ENCODE measurements at regions not wholly inside any gene's neighbourhood (a gene's known extent, or its start where the extent isn't known, plus 50 kb on each side); places are given as distances from the start of the nearest gene placed in this dataset.

- DNase-seq (ENCODE audit: low read depth in 2 of 2) = no peak
Observed at GRCh38 chr11:129590753-129591475, 215.3 kb downstream of the BARX2 start.

DNA sequence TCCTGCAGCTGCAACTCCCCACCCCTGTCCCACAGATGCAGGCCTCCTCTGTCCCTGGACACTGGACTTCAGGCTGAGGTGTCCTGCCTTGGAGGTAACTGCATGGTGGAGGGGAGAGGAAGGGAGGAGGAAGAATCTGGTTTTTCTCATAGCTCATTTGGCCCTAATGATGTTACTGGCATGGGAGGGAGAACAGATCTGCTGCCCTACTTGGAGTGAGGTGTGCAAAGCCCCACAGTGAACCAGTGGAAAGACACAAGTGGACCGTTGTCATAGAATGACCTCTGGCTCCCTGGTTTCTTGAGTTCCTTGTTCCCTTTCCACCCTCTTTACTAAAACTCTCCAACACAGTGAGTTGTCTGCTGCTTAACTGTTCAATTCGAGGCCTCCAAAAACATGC is 215.9 kb downstream of the BARX2 start:
- DNase-seq (ENCODE audit: low read depth in 2 of 2) = no peak

DNA sequence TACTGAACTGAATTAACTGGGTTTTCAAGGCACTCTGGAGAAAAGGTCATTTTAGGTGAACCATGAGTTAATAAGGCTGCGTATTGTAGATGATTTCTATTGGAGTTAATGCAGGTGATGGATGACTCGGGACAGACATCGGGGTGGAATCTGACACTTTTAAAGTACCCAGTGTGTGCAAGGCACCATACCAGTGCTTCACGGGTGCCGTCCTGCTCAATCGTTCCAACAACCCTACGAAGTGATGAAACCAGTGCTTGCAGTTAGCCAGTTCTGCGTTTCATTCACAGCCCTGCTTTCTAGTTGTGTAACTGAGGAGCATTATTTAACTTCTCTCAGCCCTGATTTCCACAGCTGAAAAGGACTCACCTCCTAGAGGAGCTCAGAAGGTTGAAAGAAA is 216.5 kb downstream of the BARX2 start:
- DNase-seq (ENCODE audit: low read depth in 2 of 2) = no peak

GRCh38 chr11:129593098-129593497 is 217.4 kb downstream of the BARX2 start:
- no peak for DNase-seq (ENCODE audit: low read depth in 2 of 2)

GRCh38 chr11:129595038-129595962 is 219.7 kb downstream of the BARX2 start:
- DNase-seq (ENCODE audit: low read depth in 2 of 2) = no peak

- DNase-seq (ENCODE audit: low read depth in 2 of 2) = no peak
Observed at GRCh38 chr11:129596351-129596750, 219.3 kb upstream of the TMEM45B start.

- DNase-seq (ENCODE audit: low read depth in 2 of 2) = no peak
Observed at GRCh38 chr11:129598378-129598777, 217.3 kb upstream of the TMEM45B start.

DNA sequence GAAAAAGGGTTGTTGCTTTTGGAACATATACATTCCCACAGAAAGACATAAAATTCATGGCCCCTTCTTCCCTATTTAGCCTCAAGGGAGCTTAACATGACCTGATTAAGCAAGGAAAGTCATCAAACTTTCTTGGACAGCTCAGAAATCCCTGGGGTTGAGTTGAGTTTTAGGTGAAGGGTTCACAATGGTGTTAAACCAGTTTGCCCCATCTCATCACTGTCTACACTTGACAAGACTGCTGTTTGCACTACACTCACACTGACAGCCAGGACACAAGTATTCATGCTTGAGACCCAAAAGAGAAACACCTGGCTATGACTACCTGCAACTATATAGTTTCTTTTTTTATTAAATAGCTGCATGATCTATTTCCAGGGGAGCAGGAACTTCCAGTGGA is 209.8 kb upstream of the TMEM45B start:
- DNase-seq (ENCODE audit: low read depth in 2 of 2) = no peak

DNA sequence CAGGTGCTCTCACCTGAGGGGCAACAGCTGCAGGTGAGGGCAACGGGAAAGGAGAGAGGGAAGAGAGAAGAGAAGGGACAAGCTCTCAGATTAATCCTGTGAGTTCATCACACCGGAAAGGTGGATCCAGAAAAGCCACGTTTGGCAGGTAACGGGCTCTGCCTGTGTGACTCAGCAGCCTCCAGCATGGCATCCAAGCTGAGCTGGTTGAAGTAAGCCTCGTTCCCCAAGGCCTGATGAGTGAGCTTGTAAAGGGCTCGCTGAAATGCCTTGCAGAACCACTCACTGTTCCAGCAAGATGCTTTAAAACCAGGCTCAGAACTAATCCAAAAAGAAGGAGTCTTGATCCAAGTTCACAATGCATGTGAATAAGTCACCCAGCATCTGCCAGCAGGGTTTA is 206.9 kb upstream of the TMEM45B start:
- no peak for DNase-seq (ENCODE audit: low read depth in 2 of 2)

DNA sequence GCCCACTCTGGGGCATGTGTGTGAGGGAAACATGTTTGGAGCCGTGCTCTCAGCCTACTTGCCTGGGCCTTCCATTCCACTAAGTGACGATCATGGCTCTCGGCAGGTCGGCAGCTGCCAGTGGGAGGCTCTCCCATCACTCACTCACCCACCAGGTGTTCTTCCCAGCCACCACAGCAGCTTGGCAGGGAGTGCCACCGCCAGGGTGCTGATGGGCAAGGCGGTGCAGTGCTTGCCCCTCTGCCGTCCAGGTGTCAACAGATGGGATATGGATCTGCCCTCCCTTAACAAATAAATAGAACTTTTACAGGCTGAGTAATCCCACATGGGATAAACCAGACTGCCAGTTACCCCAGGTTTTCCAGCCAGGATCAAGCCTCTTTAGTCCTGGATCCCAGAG is 205.5 kb upstream of the TMEM45B start:
- no peak for DNase-seq (ENCODE audit: low read depth in 2 of 2)

GRCh38 chr11:129610545-129610944 is 205.1 kb upstream of the TMEM45B start:
- no peak for DNase-seq (ENCODE audit: low read depth in 2 of 2)

DNA sequence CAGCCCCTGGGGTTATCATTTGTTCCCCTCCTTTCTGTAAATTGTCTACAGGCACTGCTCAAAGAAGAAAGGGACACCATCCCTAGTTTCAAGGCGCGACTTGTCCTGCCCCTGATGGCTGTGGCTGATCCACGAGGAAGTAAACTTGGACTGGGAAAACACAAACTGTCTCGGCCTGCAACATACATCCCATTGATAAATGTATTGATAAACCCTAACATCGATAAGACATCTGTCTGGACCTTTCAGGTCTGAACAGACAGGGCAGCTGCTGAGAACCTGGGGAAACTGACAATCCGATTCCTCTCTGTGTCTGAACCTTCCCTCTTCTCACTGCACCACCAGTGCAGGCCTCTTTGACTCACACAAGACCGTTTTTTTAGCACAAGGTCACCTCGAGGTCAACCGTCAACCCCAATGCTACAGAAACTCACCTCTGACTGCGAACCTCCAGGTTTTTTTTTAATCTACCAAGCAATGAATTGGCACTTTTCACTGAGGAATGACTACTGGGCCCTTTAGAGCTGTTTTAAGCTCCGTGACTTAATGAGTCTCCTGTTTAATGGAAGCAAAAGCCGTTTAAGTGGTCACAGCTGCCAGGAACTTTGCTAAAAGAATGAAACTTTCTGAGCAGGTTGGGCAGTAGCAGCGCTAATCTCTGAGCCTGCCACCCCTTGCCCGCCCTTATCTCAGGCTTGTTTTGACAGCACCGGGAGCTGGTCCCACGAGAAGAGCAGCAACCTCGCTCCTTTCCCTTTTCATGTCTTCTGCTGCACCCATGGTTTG is 203.8 kb upstream of the TMEM45B start:
- no peak for DNase-seq (ENCODE audit: low read depth in 2 of 2)

DNA sequence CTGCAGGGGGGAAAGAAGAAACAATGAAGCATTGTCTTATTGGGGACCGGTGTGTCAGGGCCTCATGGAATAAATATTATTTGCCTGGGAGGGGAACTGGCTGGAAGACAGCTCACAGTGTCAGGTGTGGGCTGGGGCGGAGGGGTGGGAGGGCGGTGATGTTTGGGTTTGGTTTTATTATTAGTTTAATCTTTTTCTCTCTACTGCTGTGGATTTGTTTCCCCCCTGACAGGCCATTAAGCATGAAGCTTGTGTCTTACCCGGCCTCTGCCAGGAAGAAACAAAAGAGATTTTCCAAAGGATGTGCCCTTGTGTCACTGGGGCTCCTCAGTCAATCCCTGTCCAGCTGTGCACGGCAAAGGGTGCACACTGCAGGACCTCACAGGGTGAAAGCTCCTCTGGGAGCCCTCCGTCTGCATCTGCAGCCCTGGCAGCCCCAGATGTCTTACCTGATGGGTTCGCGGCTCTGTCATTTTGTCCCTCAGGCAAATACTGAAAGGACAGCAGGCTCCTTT is 203.1 kb upstream of the TMEM45B start:
- no peak for DNase-seq (ENCODE audit: low read depth in 2 of 2)

DNA sequence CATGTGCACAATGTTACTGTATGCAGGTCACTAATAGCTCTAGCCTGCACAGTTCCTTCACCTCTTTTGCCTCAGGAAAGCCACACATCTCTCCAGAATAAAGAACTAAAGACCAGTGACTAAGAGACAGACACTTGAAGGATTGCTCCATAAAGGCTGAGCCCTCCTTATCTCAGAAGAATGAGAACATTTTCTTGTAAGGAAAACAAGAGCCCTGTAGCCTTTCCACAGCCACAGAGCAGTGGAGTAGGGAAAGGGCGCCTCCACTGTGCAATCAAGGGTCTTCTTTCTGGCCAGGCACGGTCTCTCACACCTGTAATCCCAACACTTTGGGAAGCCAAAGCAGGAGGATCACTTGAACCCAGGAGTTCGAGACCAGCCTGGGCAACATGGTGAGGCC is 202.6 kb upstream of the TMEM45B start:
- DNase-seq (ENCODE audit: low read depth in 2 of 2) = no peak

DNA sequence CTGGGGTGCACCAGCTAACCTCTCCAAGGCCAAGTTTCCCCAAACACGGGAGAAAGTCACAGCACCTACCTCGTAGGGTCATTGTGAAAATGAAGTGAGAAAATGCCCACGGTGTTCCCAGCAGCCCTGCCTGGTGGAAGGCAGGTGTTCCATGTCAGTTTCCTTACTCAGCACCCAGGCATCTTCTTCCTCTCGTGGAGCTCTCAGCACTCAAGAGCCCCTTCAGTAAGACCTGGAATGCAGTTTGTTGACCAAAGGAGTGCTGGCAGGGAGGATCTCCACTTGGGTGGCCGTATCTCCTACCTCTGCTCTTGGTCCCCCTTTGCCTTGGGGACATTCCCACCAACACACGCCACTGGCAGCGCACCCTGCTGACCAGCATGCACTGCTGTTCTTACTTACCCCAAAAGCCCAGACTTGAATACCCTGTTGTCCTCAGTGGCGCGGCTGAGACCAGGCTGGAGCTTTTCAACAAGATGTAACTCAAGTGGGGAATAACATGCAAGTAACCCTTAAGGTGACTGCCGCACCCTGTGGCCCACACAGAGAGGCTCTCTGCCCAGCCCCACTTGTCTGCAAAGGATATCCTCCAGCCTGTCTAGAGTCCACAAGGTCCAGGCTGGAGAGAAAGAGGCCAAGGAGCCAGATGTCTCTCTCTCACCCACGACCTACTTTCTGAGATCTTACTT is 201.2 kb upstream of the TMEM45B start:
- no peak for DNase-seq (ENCODE audit: low read depth in 2 of 2)

DNA sequence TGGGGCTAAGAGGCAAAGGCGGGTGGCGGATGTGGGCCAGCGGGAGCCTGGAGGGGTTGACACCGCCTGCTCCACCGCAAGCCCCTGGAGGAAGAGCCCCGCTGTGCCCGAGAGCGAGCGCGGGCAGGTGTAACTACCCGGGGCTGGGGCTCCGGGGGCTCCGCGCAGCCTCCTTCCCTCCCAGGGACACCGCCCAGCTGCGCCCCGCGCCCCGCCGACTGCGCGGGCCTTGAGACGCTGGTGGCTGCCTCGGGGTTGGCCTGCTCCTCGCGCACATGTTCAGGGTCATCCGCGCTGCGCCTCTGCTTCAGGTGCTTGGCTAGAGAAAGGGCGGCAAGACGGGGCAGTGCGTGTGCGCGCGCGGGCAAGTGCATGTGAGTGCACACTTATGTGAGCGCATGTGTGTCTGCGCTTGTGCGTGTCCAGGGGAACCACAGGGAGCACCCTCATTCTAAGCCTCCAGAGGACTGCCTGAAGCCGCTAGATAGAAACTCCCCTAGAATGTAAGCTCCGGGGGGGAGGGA is 197.5 kb upstream of the TMEM45B start:
- no peak for DNase-seq (ENCODE audit: low read depth in 2 of 2)

- no peak for DNase-seq (ENCODE audit: low read depth in 2 of 2)
Observed at GRCh38 chr11:129620237-129621104, 195.2 kb upstream of the TMEM45B start.

DNA sequence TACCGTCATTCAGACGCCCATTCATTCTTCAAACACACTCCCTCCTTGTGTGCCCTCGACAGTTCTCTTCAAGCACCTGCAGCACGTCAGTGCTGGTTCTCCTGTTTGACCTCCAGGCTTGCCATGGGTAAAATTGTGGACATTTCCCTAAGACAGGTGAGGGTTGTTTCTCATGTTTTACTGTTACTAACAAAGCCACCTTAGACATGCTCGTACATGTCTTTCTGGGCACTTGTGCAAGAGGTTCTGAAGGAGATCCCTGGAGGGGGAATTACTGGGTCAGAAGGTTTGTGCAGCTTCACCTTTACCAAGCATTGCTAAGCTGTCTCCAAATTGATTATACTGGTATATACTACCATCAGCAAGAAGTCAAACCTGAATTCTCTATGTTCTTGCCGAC is 189.7 kb upstream of the TMEM45B start:
- DNase-seq (ENCODE audit: low read depth in 2 of 2) = no peak

DNA sequence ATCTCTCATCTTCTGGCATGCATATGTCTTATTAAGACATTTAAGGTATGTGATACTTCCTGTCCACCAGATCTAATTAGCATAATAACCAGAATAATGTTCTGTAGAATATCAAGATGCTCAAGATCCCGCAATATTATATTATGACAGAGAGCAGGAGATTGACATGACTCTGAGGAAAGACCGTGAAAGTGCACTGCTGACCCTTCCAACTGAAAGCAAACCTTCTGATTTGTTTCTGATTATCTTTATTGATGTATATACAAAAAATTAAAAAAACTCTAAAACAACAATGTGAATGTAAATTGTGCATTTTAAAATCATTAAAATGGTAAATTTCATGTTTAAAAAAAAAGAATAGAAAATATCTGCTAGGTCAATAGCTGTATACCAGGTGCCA is 184.4 kb upstream of the TMEM45B start:
- DNase-seq (ENCODE audit: low read depth in 2 of 2) = no peak

- DNase-seq (ENCODE audit: low read depth in 2 of 2) = no peak
Observed at GRCh38 chr11:129636926-129637325, 178.7 kb upstream of the TMEM45B start.
